Cardiac fibroblast (primary cell): ENCODE measurements at regions not wholly inside any gene's neighbourhood (a gene's known extent, or its start where the extent isn't known, plus 50 kb on each side); places are given as distances from the start of the nearest gene placed in this dataset.

Source experiments
- DNase-seq, 2 donors: peaks; one replicate each; pipeline versions ENCODE4 v3.0.0 to v3.0.0-alpha.2; 2010; ENCODE audit warnings: low read depth in 2 of 2
- H3K4me3 ChIP-seq, 2 donors: replicated peaks in 1 of 2; 1 replicate in 1 of 2; 2 replicates in 1 of 2; pipeline ENCODE4 v1.5.1; 2011; ENCODE audit warnings: low read depth in 2 of 2, low read length in 2 of 2, mild to moderate bottlenecking in 2 of 2, moderate library complexity in 1 of 2
- TF ChIP-seq, protein P1 (sequence below): IDR thresholded peaks from one replicate; pipeline ENCODE4 v1.5.1; 2011; ENCODE audit warnings: low read depth, mild to moderate bottlenecking, low read length, inconsistent platforms

DNA sequence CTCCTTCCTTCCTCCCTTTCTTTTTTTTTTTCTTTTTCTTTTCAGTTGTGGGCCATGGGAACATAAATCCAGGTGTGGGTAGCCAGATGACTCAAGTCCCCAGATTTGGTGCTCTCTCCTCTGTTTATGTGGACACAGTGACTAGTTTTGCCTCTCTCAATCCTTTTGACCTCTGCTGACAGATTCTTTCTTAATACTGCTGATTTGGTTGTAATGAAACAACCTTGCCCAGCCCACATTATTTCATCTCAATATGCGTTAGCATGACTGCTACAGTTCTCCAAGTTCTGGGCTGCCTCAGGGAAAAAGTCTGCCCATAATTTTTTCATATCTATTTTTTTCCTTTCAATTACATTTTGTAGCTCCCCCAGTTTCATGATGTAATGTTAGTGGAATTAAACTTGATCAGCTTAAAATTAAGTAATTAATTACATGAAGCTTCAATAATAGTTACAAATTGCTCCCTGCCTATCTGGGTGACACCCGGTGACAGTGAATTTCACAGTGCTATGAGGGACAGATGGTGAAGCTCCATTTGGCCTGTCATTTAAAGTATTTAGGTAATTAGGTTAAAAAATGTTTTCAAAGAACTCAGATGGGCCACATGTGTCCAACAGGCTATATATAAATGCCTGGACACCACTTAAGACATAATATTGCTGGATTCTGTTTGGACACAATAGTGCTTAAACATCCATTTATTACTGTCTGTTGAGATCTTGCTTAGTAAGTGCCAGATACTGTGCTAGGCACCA is 118.8 kb upstream of the FRY start:
- H3K4me3 ChIP-seq = no peak overlapping the region
- TF ChIP-seq, protein P1, sequence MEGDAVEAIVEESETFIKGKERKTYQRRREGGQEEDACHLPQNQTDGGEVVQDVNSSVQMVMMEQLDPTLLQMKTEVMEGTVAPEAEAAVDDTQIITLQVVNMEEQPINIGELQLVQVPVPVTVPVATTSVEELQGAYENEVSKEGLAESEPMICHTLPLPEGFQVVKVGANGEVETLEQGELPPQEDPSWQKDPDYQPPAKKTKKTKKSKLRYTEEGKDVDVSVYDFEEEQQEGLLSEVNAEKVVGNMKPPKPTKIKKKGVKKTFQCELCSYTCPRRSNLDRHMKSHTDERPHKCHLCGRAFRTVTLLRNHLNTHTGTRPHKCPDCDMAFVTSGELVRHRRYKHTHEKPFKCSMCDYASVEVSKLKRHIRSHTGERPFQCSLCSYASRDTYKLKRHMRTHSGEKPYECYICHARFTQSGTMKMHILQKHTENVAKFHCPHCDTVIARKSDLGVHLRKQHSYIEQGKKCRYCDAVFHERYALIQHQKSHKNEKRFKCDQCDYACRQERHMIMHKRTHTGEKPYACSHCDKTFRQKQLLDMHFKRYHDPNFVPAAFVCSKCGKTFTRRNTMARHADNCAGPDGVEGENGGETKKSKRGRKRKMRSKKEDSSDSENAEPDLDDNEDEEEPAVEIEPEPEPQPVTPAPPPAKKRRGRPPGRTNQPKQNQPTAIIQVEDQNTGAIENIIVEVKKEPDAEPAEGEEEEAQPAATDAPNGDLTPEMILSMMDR = no peak

DNA sequence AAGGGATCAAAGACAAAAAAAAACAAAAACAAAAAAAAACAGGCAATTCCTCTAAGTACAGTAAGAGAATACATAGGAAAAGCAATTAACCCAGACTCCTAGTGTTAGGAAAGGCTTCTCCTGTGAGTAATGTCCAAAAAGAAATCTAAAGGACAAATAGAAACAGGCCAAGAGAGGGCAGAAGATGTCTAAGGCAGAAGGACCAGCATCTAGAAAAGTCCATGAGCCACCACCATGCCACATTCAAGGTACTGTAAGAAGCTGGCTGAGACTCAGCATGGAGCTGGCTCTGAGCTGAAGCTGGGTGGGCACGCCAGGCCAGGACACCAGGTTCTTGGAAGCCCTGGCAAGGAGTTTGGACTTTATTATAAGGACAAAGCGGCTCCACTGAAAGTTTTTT is 118.1 kb upstream of the FRY start:
- TF ChIP-seq, protein P1 = peak; percentile 1
- peak; percentile 11 to 33 for DNase-seq
- no peak overlapping the region for H3K4me3 ChIP-seq

More for the DNA sequence above, 118.8 kb upstream of the FRY start:
- DNase-seq = peak in 1 of 2 donors; percentile 16

DNA sequence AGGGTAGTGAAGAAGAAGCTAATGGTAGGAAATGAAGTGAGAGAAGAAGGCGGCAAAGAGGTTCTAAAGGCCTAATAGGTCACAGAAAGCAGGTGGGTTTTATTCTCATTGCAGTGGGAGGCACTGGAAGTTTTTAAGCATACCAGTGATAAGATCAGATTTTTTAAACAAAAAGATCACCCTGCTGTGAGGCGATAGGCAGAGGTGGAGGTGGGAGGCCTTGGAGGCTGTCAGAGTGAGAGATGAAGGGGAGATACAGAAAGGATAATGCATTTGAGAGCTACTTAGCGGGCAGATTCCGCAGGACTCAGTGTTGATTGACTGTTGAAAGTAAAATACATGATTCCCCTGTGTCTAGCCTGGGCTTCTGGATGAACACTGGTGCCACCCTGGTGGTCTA is 116.7 kb upstream of the FRY start:
- DNase-seq = no peak

DNA sequence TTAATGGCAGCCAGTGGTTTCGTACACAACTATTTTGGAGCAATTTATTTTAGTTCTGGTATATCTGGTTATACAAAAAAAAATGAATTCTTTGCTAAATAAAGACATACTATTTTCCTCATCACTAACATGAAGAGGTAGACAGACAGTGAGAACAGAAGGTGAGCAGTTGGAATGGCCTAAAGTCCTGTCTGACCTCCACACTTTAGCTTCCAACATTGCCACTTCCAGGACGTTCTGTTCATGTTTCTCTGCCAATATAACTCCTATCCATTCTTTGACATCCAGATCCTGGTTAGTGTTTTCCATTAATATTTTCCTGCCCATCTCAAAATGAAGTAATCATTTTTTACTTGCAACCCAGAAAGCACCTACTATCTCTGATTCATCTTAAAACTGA is 112.9 kb upstream of the FRY start:
- DNase-seq = no peak
- H3K4me3 ChIP-seq = no peak overlapping the region
- TF ChIP-seq, protein P1 = no peak

More for the DNA sequence above, 116.7 kb upstream of the FRY start:
- H3K4me3 ChIP-seq = no peak overlapping the region
- TF ChIP-seq, protein P1 = no peak

DNA sequence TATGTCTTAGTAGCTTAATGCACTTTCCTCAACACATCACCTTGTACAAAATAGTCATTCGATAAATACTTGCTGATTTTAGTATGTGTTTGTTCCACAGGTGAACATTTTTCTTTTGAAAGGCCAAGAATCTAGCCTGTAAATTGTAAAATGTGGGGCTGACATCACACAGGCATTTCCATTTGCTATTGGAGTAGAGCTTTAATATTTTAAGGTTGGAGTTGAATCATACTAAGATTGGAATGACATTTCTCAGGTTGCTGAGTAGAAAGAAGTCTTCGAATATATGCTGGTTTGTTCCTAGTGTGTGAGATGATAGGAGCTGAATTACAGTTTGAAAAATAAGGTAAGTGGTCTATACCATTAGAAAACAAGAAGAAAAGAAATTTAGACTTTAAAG is 112.3 kb upstream of the FRY start:
- TF ChIP-seq, protein P1 = no peak
- no peak overlapping the region for H3K4me3 ChIP-seq
- DNase-seq = no peak

DNA sequence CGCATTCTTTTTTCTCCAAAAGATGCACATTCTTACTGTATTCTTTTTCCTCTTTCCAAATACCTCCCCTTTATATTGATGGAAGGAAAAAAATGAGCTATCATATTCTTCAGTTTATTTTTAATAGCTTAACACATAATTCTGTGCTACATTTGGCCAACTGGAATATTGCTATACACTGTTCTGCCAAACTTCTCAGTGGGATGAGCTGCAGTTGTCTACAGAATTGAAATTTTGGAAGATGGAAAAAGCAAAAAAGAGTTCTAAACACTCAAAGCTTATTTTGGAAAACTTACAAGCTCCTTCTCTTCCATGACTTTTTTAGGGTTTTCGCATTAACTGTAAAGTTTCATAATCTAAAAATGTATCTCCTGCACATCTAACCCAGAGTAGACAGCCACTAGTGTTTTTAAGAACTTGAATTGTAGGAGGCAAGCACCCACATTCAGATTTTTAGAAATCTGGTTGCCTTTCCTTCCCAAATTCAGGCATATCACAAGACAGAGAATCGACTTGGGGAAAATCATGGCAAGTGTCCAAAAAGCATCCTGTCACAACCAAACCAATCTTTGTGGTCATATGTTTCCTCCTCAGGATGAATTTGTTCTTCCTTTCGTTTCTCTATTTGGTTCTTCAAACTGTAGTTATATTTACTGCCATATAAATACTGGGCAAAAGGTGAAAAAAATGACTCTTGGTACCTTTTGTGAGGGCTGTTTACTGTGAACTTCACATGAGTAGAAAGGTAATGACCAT is 111.4 kb upstream of the FRY start:
- no peak overlapping the region for H3K4me3 ChIP-seq
- TF ChIP-seq, protein P1 = no peak
- peak; percentile 17 to 31 for DNase-seq
